Testis (tissue), 2 donors: ENCODE measurements at regions not wholly inside any gene's neighbourhood (a gene's known extent, or its start where the extent isn't known, plus 50 kb on each side); places are given as distances from the start of the nearest gene placed in this dataset.

Source experiments
- POLR2A ChIP-seq: fragments of 450-650 bp; IDR thresholded peaks from one replicate; pipeline ENCODE4 v1.6.1; 2017; ENCODE audit warnings: antibody characterized with exemption, mild to moderate bottlenecking, moderate library complexity
- TF ChIP-seq, protein P1 (sequence below), 3 experiments: fragments of 450-650 bp in 2 of 3; fragments of 200-600 bp in 1 of 3; sonication (generic) in 1 of 3; IDR thresholded peaks; one replicate each; pipeline ENCODE4 v1.5.1; 2016 to 2019; ENCODE audit warnings: antibody characterized with exemption in 3 of 3, mild to moderate bottlenecking in 2 of 3, moderate library complexity in 1 of 3

DNA sequence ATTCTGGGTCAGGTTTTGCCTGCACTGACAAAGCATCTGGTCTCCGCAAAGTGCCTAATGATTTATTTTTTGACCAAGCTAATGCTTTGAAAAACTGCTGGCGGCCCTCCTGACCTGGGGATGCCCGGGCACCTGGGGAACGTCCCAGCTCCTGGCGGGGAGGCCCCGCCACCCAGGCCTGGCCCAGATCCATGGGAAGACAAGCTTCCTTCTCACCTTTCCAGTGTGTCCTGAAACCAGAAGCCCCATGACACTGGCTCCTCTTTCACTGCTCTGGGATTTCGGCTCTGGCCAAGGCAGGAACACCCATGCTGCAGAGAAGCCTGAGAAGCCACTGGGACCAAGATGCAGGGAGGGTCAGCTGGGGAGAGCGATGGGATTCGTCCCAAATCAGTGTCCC, 144.1 kb downstream of the SEC61B start:
- TF ChIP-seq, protein P1, sequence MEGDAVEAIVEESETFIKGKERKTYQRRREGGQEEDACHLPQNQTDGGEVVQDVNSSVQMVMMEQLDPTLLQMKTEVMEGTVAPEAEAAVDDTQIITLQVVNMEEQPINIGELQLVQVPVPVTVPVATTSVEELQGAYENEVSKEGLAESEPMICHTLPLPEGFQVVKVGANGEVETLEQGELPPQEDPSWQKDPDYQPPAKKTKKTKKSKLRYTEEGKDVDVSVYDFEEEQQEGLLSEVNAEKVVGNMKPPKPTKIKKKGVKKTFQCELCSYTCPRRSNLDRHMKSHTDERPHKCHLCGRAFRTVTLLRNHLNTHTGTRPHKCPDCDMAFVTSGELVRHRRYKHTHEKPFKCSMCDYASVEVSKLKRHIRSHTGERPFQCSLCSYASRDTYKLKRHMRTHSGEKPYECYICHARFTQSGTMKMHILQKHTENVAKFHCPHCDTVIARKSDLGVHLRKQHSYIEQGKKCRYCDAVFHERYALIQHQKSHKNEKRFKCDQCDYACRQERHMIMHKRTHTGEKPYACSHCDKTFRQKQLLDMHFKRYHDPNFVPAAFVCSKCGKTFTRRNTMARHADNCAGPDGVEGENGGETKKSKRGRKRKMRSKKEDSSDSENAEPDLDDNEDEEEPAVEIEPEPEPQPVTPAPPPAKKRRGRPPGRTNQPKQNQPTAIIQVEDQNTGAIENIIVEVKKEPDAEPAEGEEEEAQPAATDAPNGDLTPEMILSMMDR (IDR thresholded peaks at IDR 0.05): no peak
- TF ChIP-seq POLR2A: no peak
